WERI-Rb-1 (cell line): ENCODE measurements at regions not wholly inside any gene's neighbourhood (a gene's known extent, or its start where the extent isn't known, plus 50 kb on each side); places are given as distances from the start of the nearest gene placed in this dataset.

Experiments
- DNase-seq: peaks from one replicate; pipeline ENCODE4 v3.0.0-alpha.2; 2020
- H3K27ac ChIP-seq: fragments of 250-450 bp; sonication (Bioruptor Pico); 2 replicates; pipeline ENCODE4 v1.5.1; 2020; ENCODE audit warnings: mild to moderate bottlenecking, moderate library complexity
- H3K27me3 ChIP-seq: fragments of 250-450 bp; sonication (Bioruptor Pico); 2 replicates; pipeline ENCODE4 v1.5.1; 2021; ENCODE audit warnings: mild to moderate bottlenecking, low read depth, moderate library complexity; ENCODE audit not compliant: insufficient read depth, severe bottlenecking
- H3K36me3 ChIP-seq: fragments of 250-450 bp; sonication (Bioruptor Pico); 2 replicates; pipeline ENCODE4 v1.5.1; 2020; ENCODE audit warnings: mild to moderate bottlenecking, moderate library complexity
- H3K4me3 ChIP-seq: 2 replicates; pipeline ENCODE4 v1.5.1; 2011; ENCODE audit warnings: low read depth, mild to moderate bottlenecking, control low read depth, low read length
- H3K9me3 ChIP-seq: fragments of 250-450 bp; sonication (Bioruptor Pico); 2 replicates; pipeline ENCODE4 v1.5.1; 2021; ENCODE audit warnings: mild to moderate bottlenecking, moderate library complexity; ENCODE audit not compliant: severe bottlenecking
- TF ChIP-seq, protein P1 (sequence below): IDR thresholded peaks from 2 replicates; pipeline ENCODE4 v1.5.1; 2011; ENCODE audit warnings: low read depth, mild to moderate bottlenecking, control low read depth, inconsistent platforms, low read length

GRCh38 chr11:13107544-13108044, 98.5 kb downstream of the RASSF10 start:
- Histone ChIP-seq H3K4me3 (no peak overlapping the region), H3K36me3 (no peaks in the 10 kb centered on the region), H3K9me3 (peaks cover 4% of the 10 kb centered on the region), H3K27ac (no peak overlapping the region), H3K27me3 (peaks cover 4% of the 10 kb centered on the region)
- DNase-seq, result no peak
- TF ChIP-seq, protein P1, sequence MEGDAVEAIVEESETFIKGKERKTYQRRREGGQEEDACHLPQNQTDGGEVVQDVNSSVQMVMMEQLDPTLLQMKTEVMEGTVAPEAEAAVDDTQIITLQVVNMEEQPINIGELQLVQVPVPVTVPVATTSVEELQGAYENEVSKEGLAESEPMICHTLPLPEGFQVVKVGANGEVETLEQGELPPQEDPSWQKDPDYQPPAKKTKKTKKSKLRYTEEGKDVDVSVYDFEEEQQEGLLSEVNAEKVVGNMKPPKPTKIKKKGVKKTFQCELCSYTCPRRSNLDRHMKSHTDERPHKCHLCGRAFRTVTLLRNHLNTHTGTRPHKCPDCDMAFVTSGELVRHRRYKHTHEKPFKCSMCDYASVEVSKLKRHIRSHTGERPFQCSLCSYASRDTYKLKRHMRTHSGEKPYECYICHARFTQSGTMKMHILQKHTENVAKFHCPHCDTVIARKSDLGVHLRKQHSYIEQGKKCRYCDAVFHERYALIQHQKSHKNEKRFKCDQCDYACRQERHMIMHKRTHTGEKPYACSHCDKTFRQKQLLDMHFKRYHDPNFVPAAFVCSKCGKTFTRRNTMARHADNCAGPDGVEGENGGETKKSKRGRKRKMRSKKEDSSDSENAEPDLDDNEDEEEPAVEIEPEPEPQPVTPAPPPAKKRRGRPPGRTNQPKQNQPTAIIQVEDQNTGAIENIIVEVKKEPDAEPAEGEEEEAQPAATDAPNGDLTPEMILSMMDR, result no peak

- no peak for DNase-seq
- no peaks in the 10 kb centered on the region for H3K36me3 ChIP-seq
- H3K27me3 ChIP-seq, result peaks cover 4% of the 10 kb centered on the region
- H3K4me3 ChIP-seq, result no peak overlapping the region
- no peak overlapping the region for H3K27ac ChIP-seq
- H3K9me3 ChIP-seq, result peaks cover 4% of the 10 kb centered on the region
- TF ChIP-seq, protein P1, result no peak
Measured at GRCh38 chr11:13108416-13108815, 99.3 kb downstream of the RASSF10 start.

- Histone ChIP-seq H3K9me3 (peaks cover 4% of the 10 kb centered on the region), H3K36me3 (no peaks in the 10 kb centered on the region), H3K4me3 (no peak overlapping the region), H3K27ac (no peak overlapping the region), H3K27me3 (peaks cover 4% of the 10 kb centered on the region)
- TF ChIP-seq, protein P1, result no peak
- DNase-seq, result no peak
Measured at GRCh38 chr11:13109616-13110015, 100.5 kb downstream of the RASSF10 start.

GRCh38 chr11:13110145-13110544, 101.0 kb downstream of the RASSF10 start:
- Histone ChIP-seq H3K9me3 (peaks cover 4% of the 10 kb centered on the region), H3K36me3 (no peaks in the 10 kb centered on the region), H3K27ac (no peak overlapping the region), H3K4me3 (no peak overlapping the region), H3K27me3 (peaks cover 4% of the 10 kb centered on the region)
- no peak for DNase-seq
- TF ChIP-seq, protein P1, result no peak

DNA sequence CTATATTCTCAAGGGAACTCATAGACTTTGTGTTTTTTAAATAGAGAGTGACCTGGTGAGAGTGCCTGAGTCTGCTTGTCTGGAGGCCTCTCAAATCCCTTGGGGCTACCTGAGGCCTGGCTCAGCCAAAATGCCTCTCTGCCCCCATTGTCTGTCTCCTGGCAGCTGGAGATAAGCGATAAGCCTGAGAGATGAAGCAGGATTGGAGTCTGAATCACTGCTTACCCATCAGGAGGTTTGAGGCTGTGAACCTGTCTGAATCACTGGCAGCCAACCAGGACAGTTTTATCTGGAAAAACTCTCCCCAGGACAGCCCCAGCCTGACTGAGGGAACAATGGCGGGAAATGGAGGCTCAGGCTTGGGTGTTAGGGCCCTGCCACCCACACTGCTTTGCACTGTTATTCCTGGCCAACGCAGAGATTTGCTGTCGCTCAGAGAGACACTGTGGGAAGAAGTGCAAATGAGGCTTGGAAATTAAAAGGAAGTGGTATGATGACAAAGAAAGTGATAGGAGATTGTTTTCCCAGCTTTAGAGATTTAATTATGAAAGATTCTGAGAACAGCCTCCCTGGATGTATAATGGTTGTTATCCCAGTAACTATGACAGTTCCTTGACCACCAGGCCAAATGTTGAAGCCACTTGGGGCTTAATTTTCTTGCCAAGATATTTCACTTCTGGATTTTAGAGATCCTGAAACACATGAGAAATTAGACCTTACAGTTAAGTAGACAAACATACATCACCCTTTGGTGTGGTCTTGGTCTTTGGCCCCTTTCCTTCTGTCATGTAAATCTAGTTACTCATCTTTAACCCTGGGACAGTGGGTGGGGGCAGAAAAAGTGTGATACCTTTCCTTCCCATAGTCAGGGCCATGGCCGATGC, 102.1 kb downstream of the RASSF10 start:
- Histone ChIP-seq H3K9me3 (peaks cover 4% of the 10 kb centered on the region), H3K36me3 (no peaks in the 10 kb centered on the region), H3K27me3 (peaks cover 12% of the 10 kb centered on the region), H3K4me3 (no peak overlapping the region), H3K27ac (peak overlapping the region; percentile 39)
- TF ChIP-seq, protein P1, result no peak
- peak; percentile 58 for DNase-seq

DNA sequence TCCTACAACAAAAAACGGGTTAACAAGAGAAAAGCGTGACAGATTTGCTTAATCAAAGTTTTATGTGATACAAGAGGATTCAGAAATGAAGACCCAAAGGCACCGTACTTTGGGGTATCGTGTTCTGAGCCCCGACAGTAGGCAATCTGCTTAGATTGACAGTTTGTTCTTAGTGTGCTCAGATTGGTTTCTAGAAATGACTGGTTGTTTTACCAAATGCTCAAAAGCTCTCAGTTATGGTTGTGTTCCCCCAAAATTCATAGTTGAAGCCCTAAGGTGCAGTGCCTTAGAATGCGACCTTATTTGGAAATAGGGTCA, 102.7 kb downstream of the RASSF10 start:
- peaks cover 15% of the 10 kb centered on the region for H3K27me3 ChIP-seq
- H3K9me3 ChIP-seq, result peaks cover 4% of the 10 kb centered on the region
- no peaks in the 10 kb centered on the region for H3K36me3 ChIP-seq
- TF ChIP-seq, protein P1, result no peak
- no peak overlapping the region for H3K4me3 ChIP-seq
- no peak for DNase-seq
- H3K27ac ChIP-seq, result no peak overlapping the region
